ENCODE measurements at regions not wholly inside any gene's neighbourhood (a gene's known extent, or its start where the extent isn't known, plus 50 kb on each side); places are given as distances from the start of the nearest gene placed in this dataset.

DNA sequence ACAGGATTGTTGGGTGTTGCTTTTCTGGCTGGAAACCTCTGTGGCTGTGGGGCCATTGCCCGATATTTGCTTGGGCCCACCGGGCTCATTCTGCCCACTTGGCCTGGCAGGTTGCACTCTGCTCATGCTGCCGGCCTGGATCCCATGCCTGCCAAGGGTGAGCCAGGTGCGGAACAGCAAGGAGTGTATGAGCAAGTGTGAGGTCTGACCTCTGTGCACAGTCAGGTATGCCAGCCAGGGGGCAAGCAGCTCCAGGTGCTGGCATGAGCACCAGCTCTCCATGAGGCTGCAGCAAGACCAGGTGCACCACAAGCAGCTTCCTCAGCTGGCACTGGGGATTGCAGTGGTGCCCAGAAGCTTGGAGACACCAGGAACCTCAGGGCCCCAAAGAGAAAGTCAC is 65.4 kb upstream of the KIF5B start:
- TF ChIP-seq CTCF (conservative IDR thresholded peaks at IDR 0.05; ENCODE audit: low read length): no peak
- no peak for TF ChIP-seq EZH2phosphoT487 (IDR thresholded peaks at IDR 0.05; ENCODE audit: borderline replicate concordance)

Measured in Loucy (cell line).